ENCODE measurements at regions not wholly inside any gene's neighbourhood (a gene's known extent, or its start where the extent isn't known, plus 50 kb on each side); places are given as distances from the start of the nearest gene placed in this dataset.

- WGBS, 2 donors, result 71 to 73% methylated on average over 2 of the region's 2 CpGs
- no peak for TF ChIP-seq POLR2A (IDR thresholded peaks at IDR 0.05)
- TF ChIP-seq, protein P1, sequence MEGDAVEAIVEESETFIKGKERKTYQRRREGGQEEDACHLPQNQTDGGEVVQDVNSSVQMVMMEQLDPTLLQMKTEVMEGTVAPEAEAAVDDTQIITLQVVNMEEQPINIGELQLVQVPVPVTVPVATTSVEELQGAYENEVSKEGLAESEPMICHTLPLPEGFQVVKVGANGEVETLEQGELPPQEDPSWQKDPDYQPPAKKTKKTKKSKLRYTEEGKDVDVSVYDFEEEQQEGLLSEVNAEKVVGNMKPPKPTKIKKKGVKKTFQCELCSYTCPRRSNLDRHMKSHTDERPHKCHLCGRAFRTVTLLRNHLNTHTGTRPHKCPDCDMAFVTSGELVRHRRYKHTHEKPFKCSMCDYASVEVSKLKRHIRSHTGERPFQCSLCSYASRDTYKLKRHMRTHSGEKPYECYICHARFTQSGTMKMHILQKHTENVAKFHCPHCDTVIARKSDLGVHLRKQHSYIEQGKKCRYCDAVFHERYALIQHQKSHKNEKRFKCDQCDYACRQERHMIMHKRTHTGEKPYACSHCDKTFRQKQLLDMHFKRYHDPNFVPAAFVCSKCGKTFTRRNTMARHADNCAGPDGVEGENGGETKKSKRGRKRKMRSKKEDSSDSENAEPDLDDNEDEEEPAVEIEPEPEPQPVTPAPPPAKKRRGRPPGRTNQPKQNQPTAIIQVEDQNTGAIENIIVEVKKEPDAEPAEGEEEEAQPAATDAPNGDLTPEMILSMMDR (IDR thresholded peaks at IDR 0.05), result no peak
Observed at GRCh38 chr7:106413446-106413845, 128.7 kb upstream of the NAMPT start.

DNA sequence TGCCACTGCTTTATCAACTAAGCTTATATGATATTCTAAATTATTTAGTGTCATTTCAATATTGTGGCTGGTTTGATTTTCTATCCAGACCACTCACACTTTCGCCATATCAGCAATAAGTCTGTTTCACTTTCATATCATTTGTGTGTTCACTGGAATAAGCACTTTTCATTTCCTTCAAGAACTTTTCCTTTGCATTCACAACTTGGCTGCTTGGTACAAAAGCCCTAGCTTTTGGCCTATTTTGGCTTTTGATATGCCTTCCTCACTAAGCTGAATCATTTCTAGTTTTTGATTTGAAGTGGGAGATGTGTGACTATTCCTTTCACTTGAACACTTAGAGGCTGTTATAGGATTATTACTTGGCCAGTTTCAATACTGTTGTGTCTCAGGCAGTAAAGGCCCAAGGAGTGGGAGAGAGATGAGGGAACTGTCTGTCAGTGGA, 120.9 kb upstream of the NAMPT start:
- Histone ChIP-seq H3K9me3 (no peaks in the 10 kb centered on the region), H3K36me3 (no peaks in the 10 kb centered on the region), H3K4me1 (peaks cover 0 to 10% (median 0%) of the 10 kb centered on the region in 3 donors), H3K4me3 (no peak overlapping the region), H3K27ac (no peak overlapping the region), H3K27me3 (no peaks in the 10 kb centered on the region)
- DNase-seq, result no peak
- TF ChIP-seq, protein P1 (IDR thresholded peaks at IDR 0.05), result no peak
- TF ChIP-seq POLR2A (IDR thresholded peaks at IDR 0.05), result no peak
- intact Hi-C loops (cut with DNase I), result no loop called here
- no CpG with 5 or more reads among the region's 1 CpG for WGBS, 2 donors

More at GRCh38 chr7:106413446-106413845, 128.7 kb upstream of the NAMPT start:
- Histone ChIP-seq H3K36me3 (no peaks in the 10 kb centered on the region), H3K9me3 (peaks cover 0 to 15% (median 0%) of the 10 kb centered on the region in 3 donors), H3K27ac (no peak overlapping the region), H3K4me1 (peaks cover 0 to 18% (median 12%) of the 10 kb centered on the region in 3 donors), H3K27me3 (no peaks in the 10 kb centered on the region), H3K4me3 (no peak overlapping the region)
- DNase-seq, result no peak
- intact Hi-C loops (cut with DNase I), result loop anchor here (10.0 kb wide), 1 partner anchor 131 kb away; no protein-coding TSS in a partner anchor

DNA sequence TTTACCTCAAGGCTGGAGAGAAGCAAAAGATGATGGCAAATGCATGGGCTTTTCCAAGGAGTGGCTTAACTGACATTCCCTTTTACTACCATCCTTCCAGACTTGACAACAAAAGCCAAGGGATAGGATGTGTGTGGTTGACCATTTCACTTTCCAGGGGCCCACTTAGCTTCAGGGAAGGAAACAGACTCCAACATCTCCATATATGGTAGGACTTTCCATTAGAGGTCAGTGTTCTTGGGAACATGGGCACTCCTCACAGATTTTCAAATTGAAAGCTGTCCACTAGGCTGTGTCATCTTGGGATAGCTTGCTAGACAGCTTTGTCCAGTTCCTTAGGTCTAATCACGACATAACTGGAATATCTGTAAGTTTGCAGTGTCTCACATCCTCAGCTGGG, 118.1 kb upstream of the NAMPT start:
- Histone ChIP-seq H3K36me3 (no peaks in the 10 kb centered on the region), H3K27ac (no peak overlapping the region), H3K4me3 (no peak overlapping the region), H3K27me3 (no peaks in the 10 kb centered on the region), H3K9me3 (no peaks in the 10 kb centered on the region), H3K4me1 (peaks cover 0 to 10% (median 0%) of the 10 kb centered on the region in 3 donors)
- TF ChIP-seq, protein P1 (IDR thresholded peaks at IDR 0.05), result no peak
- TF ChIP-seq POLR2A (IDR thresholded peaks at IDR 0.05), result no peak
- no peak for DNase-seq
- intact Hi-C loops (cut with DNase I), result no loop called here
- WGBS, 2 donors, result 45 to 67% methylated on average over 1 of the region's 1 CpG

GRCh38 chr7:106400923-106401322, 116.1 kb upstream of the NAMPT start:
- no peaks in the 10 kb centered on the region for H3K9me3 ChIP-seq
- WGBS, 2 donors, result 92 to 95% methylated on average over 3 of the region's 3 CpGs
- H3K4me3 ChIP-seq, result no peak overlapping the region

GRCh38 chr7:106398786-106399185, 114.0 kb upstream of the NAMPT start:
- H3K4me3 ChIP-seq, result no peak overlapping the region
- H3K4me1 ChIP-seq, result no peaks in the 10 kb centered on the region
- DNase-seq, result no peak
- no peaks in the 10 kb centered on the region for H3K36me3 ChIP-seq
- H3K9me3 ChIP-seq, result no peaks in the 10 kb centered on the region
- no peaks in the 10 kb centered on the region for H3K27me3 ChIP-seq
- no peak for TF ChIP-seq POLR2A (IDR thresholded peaks at IDR 0.05)
- TF ChIP-seq, protein P1 (IDR thresholded peaks at IDR 0.05), result no peak
- H3K27ac ChIP-seq, result no peak overlapping the region
- intact Hi-C loops (cut with DNase I), result no loop called here

More at GRCh38 chr7:106400923-106401322, 116.1 kb upstream of the NAMPT start:
- Histone ChIP-seq H3K27me3 (no peaks in the 10 kb centered on the region), H3K36me3 (no peaks in the 10 kb centered on the region), H3K27ac (no peak overlapping the region), H3K4me1 (peaks cover 0 to 2% (median 0%) of the 10 kb centered on the region in 3 donors)
- TF ChIP-seq, protein P1 (IDR thresholded peaks at IDR 0.05), result no peak
- TF ChIP-seq POLR2A (IDR thresholded peaks at IDR 0.05), result no peak
- intact Hi-C loops (cut with DNase I), result no loop called here
- no peak for DNase-seq
